HEK293 (cell line): ENCODE measurements at regions not wholly inside any gene's neighbourhood (a gene's known extent, or its start where the extent isn't known, plus 50 kb on each side); places are given as distances from the start of the nearest gene placed in this dataset.

ENCODE experiments used
- CTCF ChIP-seq: fragments of 450-650 bp; formaldehyde crosslinking; IDR thresholded peaks from 2 replicates; pipeline ENCODE4 v1.5.1; 2016; ENCODE audit warnings: missing biosample characterization, missing genetic modification characterization
- ZNF324 ChIP-seq: fragments of 450-650 bp; formaldehyde crosslinking; IDR thresholded peaks from 2 replicates; pipeline ENCODE4 v1.5.1; 2016; ENCODE audit warnings: missing biosample characterization, missing genetic modification characterization
- ZNF747 ChIP-seq: fragments of 450-650 bp; formaldehyde crosslinking; IDR thresholded peaks from 2 replicates; pipeline ENCODE4 v1.5.1; 2016; ENCODE audit warnings: missing biosample characterization, missing genetic modification characterization

GRCh38 chr5:171538681-171539080, 119.2 kb downstream of the FGF18 start:
- TF ChIP-seq CTCF (tag by site-specific recombination) (no peak), ZNF747 (no peak), ZNF324 (tag by site-specific recombination) (no peak)
